Stimulated activated CD8-positive, alpha-beta memory T cell treated with anti-CD3 and anti-CD28 coated beads, Interleukin-4, amount 100 ng/mL, for 48 hours (primary cell): ENCODE measurements at regions not wholly inside any gene's neighbourhood (a gene's known extent, or its start where the extent isn't known, plus 50 kb on each side); places are given as distances from the start of the nearest gene placed in this dataset.

ENCODE experiments used
- DNase-seq: peaks from one replicate; pipeline ENCODE4 v3.0.0-alpha.2; 2020

- no peak for DNase-seq
Observed at GRCh38 chr2:100662866-100663265, 100.1 kb downstream of the PDCL3 start.

DNA sequence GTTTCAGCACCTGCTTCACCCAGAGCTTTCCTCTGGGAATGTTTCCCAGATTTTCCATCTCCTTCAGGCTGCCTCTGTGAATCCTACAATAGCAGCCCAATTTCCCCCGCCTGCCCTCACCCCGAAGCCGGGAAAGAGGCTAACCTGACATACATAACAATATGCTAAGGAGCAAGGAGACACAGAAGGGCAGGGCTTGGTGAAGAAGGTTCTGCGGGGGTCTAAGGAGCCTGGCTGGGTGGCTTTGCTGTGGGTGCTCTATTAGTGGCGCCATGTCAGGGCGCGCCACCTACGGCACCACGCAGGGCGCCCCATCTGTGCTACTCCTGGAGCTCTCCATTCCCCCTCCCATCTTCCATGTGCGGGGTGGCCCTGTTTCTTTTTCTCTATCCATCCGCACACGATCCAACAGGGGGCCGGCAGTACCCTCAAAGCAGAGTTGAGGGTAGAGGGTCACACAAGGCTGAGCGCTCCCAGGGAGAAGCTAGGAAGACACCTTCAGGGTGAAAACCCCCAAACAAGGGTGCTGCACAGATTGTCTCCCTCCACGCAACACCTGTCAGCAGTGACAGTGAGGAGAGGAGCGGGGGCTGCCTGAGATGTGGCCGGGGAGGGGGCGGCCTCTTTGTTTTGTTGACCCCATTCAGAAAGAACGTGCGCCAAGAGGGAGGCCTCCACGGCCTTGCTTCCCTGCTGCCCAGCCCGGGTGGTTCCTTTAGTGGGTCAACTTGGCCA, 101.4 kb downstream of the PDCL3 start:
- DNase-seq, result no peak

DNA sequence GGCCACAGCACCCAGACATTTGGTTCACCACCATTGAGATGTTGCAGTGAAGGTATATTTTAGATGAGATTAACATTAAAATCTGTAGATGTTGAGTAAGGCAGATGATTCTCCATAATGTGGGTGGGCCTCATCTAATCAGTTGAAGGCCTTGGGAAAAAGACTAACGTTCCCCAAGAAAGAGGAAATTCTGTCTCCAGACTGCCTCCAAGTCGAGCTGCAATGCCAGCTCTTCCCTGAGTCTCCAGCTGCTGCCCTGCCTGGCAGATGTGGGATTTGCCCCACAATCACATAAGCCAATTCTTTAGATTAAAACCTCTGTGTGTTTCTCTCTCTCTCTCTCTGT, 101.9 kb downstream of the PDCL3 start:
- DNase-seq, result no peak

- no peak for DNase-seq
Observed at GRCh38 chr2:100666996-100667395, 104.2 kb downstream of the PDCL3 start.

DNA sequence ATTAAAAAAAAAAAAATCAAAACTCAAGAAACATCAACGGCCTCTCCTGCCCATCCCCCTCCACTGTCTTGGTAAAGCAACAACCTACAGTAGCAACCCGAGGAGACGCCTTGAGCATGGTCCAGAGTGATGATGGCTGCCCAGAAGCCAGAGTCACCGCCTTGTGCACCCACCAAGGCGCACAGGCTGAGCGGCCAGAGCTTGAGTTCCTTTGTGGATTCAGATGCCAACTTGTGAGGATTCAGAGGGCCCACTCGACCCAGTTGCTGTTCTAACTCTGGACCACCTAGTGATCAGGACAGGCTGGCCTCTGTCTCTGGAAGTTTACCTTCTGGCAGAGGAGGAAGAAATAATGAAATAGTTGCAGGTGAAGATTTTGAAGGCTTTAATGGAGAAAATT, 105.0 kb downstream of the PDCL3 start:
- no peak for DNase-seq

- no peak for DNase-seq
Observed at GRCh38 chr2:100670232-100670631, 107.4 kb downstream of the PDCL3 start.

- DNase-seq, result no peak
Observed at GRCh38 chr2:100673115-100673514, 110.3 kb downstream of the PDCL3 start.

GRCh38 chr2:100673691-100674485, 111.1 kb downstream of the PDCL3 start:
- no peak for DNase-seq

GRCh38 chr2:100674666-100675065, 111.9 kb downstream of the PDCL3 start:
- no peak for DNase-seq

GRCh38 chr2:100675373-100675772, 112.6 kb downstream of the PDCL3 start:
- DNase-seq, result no peak

DNA sequence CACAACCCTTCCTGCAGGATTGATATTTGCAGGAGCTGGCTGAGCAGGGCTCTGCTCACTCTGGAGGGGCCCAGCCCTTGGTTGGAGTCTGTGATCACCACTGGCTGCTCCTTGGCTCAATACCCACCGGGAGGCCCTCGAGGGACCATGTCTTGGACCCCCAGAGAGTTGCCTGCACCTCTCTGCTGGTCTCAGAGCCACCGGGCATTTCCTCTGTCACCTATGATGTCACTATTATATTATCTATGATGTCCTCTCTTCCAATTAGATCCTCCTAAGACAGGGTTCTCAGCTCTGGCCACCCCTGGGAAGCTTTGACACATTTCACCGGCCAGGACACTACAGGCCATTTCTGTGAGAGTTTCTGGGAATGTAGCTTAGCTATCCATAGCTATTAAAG, 113.1 kb downstream of the PDCL3 start:
- DNase-seq, result no peak

- no peak for DNase-seq
Observed at GRCh38 chr2:100676346-100676745, 113.6 kb downstream of the PDCL3 start.

DNA sequence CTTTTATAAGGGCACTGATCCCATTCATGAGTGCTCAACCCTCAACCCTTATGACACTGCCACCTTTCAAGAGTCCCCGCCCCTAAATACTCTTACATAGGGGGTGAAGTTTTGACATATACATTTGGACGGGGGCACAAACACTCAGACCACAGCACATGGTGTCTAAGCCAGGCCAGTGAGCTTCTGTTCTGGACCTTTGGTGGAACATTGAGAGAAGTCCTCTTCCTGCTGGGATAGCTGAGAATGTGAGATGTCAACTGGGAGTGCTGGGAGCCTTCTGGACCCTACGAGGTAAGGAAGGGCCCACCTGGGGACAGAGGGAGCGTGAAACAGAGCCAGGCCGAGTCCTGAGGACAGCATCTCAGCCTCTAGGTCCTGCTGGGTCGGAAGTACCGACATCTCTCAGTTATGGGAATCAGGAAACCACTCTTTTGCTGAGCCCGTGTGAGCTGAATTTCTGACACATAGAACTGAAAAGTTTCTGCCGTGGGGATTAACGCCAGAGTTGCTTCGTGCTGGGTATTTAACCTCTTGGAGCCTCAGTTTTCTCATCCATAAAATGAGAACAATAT, 114.9 kb downstream of the PDCL3 start:
- no peak for DNase-seq

- DNase-seq, result no peak
Observed at GRCh38 chr2:100679211-100679610, 116.4 kb downstream of the PDCL3 start.

DNA sequence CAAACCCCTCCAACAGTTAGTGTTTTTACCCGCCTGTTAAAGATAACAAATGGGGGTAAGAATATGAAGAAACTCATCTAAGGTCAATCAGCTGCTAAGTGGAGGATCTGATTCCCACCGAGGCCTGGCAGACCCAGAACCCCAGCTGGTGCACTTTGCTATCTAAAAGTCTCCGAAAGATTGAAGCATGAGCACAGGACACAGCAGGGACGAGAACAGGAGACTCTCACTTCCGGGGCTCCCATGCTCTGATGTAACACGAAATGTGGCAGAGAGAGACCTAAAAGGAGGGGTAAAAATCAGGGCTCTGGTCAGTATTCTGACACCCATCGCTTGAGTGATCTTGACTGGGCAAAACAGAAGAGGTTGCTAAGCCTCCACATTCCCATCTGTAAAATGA, 119.7 kb downstream of the PDCL3 start:
- no peak for DNase-seq

- DNase-seq, result no peak
Observed at GRCh38 chr2:100683231-100683630, 120.4 kb downstream of the PDCL3 start.

DNA sequence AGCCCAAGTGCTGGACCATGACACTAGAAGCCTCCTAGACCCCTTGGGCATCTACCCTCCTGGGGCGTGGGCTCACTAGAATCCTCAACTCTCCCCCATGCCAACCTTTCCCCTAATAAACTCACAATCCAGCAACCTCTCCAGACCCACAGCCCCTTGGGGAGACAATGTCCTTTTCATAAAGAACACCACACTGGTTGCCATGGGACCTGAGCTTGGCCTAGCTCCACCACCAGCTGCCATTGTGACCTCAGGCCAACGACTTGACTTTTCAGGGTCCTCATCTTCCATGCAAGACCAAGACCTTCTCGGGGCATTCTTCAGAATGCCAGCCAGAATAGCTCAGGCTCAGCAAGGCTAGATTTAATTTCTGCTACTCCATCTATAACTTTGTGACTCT, 128.1 kb upstream of the NPAS2 start:
- DNase-seq, result no peak

DNA sequence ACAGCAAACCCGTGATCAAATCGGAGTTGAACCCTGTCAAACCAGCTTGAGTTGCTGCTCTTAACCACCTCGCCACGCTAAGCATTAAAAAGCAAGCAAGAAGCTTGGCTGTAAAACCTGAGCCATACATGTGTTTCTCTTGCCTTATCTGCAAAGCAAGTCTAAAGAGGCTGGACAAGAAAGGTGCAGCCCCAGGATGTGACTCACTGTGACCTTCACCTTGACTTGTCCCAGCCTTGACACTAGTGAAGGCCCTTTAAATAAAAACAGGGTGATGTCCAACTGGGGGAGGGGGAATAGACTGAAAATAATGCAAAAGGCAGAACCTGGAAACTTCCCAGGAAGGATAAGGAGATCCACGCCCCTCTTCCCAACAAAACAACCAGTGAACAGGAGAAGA, 127.6 kb upstream of the NPAS2 start:
- DNase-seq, result no peak

DNA sequence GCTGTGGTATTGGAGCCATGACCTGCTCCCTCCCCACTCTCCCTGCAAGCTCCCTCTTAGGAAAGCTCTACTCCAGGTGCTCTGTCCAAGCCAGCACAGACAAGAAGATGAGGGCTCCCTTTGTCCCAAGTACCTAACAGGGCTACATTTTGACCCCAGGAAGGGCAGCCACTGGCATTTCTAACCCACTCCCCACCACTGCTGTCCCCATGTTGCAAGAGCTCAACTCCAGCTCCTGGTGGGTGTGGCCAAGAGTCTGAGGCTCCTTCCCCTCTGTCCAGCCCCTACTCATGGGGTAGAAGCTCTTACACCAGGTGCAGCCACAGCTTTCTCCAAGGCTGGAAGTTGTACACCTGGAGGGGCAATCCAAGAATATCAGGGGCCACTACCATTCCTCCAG, 127.0 kb upstream of the NPAS2 start:
- no peak for DNase-seq

- DNase-seq, result no peak
Observed at GRCh38 chr2:100699131-100699530, 120.8 kb upstream of the NPAS2 start.

DNA sequence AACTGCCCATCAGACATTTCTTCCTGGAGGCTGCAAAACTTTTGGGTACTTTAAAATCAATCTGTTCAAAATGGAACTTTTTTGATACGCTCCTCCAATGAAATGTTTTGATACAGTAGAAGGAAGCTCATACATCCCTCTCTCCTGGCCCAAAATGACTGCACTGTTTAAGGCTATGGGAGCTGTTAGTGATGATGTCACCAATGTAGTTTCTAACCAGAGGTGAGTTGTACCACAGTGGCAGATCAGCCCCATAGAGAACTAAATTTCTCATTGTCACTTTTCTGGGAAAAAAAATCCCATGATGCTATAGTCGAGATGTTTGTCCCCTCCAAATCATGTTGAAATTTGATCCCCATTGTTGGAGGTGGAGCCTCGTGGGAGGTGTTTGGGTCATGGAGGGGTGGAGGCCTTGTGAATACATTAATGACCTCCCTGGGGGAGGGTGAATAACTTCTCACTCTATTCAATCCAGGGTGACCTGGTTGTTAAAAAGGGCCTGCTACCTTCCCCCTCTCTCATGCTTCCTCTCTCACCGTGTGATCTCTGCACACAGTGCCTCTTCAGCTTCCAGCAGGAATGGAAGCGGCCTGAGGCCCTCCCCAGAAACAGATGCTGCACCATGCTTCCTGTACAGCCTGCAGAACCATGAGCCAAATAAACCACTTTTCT, 117.4 kb upstream of the NPAS2 start:
- no peak for DNase-seq

- no peak for DNase-seq
Observed at GRCh38 chr2:100703213-100703612, 116.7 kb upstream of the NPAS2 start.

GRCh38 chr2:100703739-100704138, 116.2 kb upstream of the NPAS2 start:
- no peak for DNase-seq

- no peak for DNase-seq
Observed at GRCh38 chr2:100704156-100704555, 115.8 kb upstream of the NPAS2 start.
